IMR-90 (cell line): ENCODE measurements at regions not wholly inside any gene's neighbourhood (a gene's known extent, or its start where the extent isn't known, plus 50 kb on each side); places are given as distances from the start of the nearest gene placed in this dataset.

ENCODE experiments used
- ATAC-seq: fragments of 200-7000 bp; cut with Tn5 transposase; 2 replicates; pipeline ENCODE4 v1.9.1; 2020; ENCODE audit warnings: low read depth, mild to moderate bottlenecking, moderate library complexity
- BruUV-seq: library from RNA; stranded (reverse); fragments of 400-500 nt; replicated peaks from 2 replicates; lab custom pipeline; 2021; lab: Mats Ljungman, UMichigan
- CTCF ChIA-PET: fragments of 300-600 bp; formaldehyde crosslinking; extraction: SDS; loops from one replicate; lab custom pipeline; 2021; ENCODE audit warnings: antibody characterized with exemption; lab: Yijun Ruan, JAX
- POLR2A ChIA-PET: fragments of 300-600 bp; sonication (Branson Sonifier 250); formaldehyde crosslinking; loops from one replicate; lab custom pipeline; 2022; ENCODE audit warnings: antibody characterized with exemption; ENCODE audit not compliant: unreplicated experiment; lab: Charles Lee
- DNase-seq: peaks from one replicate; pipeline ENCODE4 v3.0.0; 2013
- H2AFZ ChIP-seq: replicated peaks from 2 replicates; pipeline ENCODE3; 2013; ENCODE audit warnings: low read length, mild to moderate bottlenecking; ENCODE audit not compliant: poor library complexity
- H2AK5ac ChIP-seq: 2 replicates; pipeline ENCODE4 v1.6.1; 2013; ENCODE audit warnings: low read depth, low read length, inconsistent platforms
- H2AK9ac ChIP-seq: replicated peaks from 2 replicates; pipeline ENCODE3; 2013; ENCODE audit warnings: mild to moderate bottlenecking, low read depth, low read length, moderate library complexity; ENCODE audit not compliant: poor library complexity
- H2BK120ac ChIP-seq: 2 replicates; pipeline ENCODE4 v1.6.1; 2013; ENCODE audit warnings: low read depth, low read length, inconsistent platforms
- H2BK15ac ChIP-seq: 3 replicates; pipeline ENCODE4 v1.6.1; 2013; ENCODE audit warnings: low read depth, low read length, inconsistent platforms
- H2BK20ac ChIP-seq: 2 replicates; pipeline ENCODE4 v1.6.1; 2013; ENCODE audit warnings: low read depth, mild to moderate bottlenecking, inconsistent platforms, low read length, moderate library complexity
- H2BK5ac ChIP-seq: 2 replicates; pipeline ENCODE4 v1.6.1; 2013; ENCODE audit warnings: mild to moderate bottlenecking, low read depth, low read length, inconsistent platforms; ENCODE audit not compliant: poor library complexity, severe bottlenecking
- H3K14ac ChIP-seq: replicated peaks from 2 replicates; pipeline ENCODE4 v1.6.1; 2013; ENCODE audit warnings: low read depth, low read length, inconsistent platforms
- H3K18ac ChIP-seq: 2 replicates; pipeline ENCODE4 v1.6.1; 2013; ENCODE audit warnings: low read depth, low read length, control low read depth
- H3K23ac ChIP-seq: 2 replicates; pipeline ENCODE4 v1.6.1; 2013; ENCODE audit warnings: low read depth, low read length, inconsistent platforms
- H3K27ac ChIP-seq: 2 replicates; pipeline ENCODE4 v1.5.1; 2013; ENCODE audit warnings: mild to moderate bottlenecking, control low read depth, low read length; ENCODE audit not compliant: insufficient read depth
- H3K27me3 ChIP-seq: 2 replicates; pipeline ENCODE4 v1.6.1; 2013; ENCODE audit warnings: low read length; ENCODE audit not compliant: control insufficient read depth, insufficient read depth
- H3K36me3 ChIP-seq: 2 replicates; pipeline ENCODE4 v1.6.1; 2013; ENCODE audit warnings: low read length, mixed read lengths; ENCODE audit not compliant: control insufficient read depth, insufficient read depth
- H3K4ac ChIP-seq: 2 replicates; pipeline ENCODE4 v1.6.1; 2013; ENCODE audit warnings: low read depth, low read length, inconsistent platforms
- H3K4me1 ChIP-seq: 2 replicates; pipeline ENCODE4 v1.6.1; 2013; ENCODE audit warnings: low read length, mixed read lengths; ENCODE audit not compliant: control insufficient read depth, insufficient read depth
- H3K4me2 ChIP-seq: 2 replicates; pipeline ENCODE4 v1.6.1; 2013; ENCODE audit warnings: low read depth, mild to moderate bottlenecking, control low read depth, low read length, moderate library complexity
- H3K4me3 ChIP-seq: 2 replicates; pipeline ENCODE4 v1.5.1; 2013; ENCODE audit warnings: low read depth, mild to moderate bottlenecking, control low read depth, low read length, moderate library complexity; ENCODE audit not compliant: insufficient read depth
- H3K56ac ChIP-seq: 2 replicates; pipeline ENCODE4 v1.6.1; 2013; ENCODE audit warnings: low read length, inconsistent platforms; ENCODE audit not compliant: insufficient read depth; ENCODE audit errors: extremely low read depth
- H3K79me1 ChIP-seq, 2 experiments: 2 replicates each; pipeline ENCODE4 v1.6.1; 2013; ENCODE audit warnings: low read length in 2 of 2, inconsistent platforms in 1 of 2, low read depth in 1 of 2
- H3K9ac ChIP-seq: 2 replicates; pipeline ENCODE4 v1.6.1; 2013; ENCODE audit warnings: low read depth, low read length, control low read depth
- H3K9me1 ChIP-seq: 2 replicates; pipeline ENCODE4 v1.6.1; 2013; ENCODE audit warnings: low read length, inconsistent platforms; ENCODE audit not compliant: insufficient read depth
- H3K9me3 ChIP-seq: 2 replicates; pipeline ENCODE4 v1.6.1; 2013; ENCODE audit warnings: low read length; ENCODE audit not compliant: control insufficient read depth, insufficient read depth
- H4K20me1 ChIP-seq: 2 replicates; pipeline ENCODE4 v1.6.1; 2013; ENCODE audit warnings: low read length, inconsistent platforms; ENCODE audit not compliant: insufficient read depth
- H4K5ac ChIP-seq: 2 replicates; pipeline ENCODE4 v1.6.1; 2013; ENCODE audit warnings: mild to moderate bottlenecking, low read depth, low read length, control low read depth
- H4K8ac ChIP-seq, 2 experiments: 2 replicates each; pipeline ENCODE4 v1.6.1; 2013; ENCODE audit warnings: low read depth in 2 of 2, low read length in 2 of 2, control low read depth in 1 of 2, inconsistent platforms in 1 of 2
- H4K91ac ChIP-seq: 2 replicates; pipeline ENCODE4 v1.6.1; 2013; ENCODE audit warnings: low read depth, low read length, inconsistent platforms; ENCODE audit not compliant: insufficient read depth
- CEBPB ChIP-seq: IDR thresholded peaks from 2 replicates; pipeline ENCODE4 v1.6.1; 2012; ENCODE audit warnings: low read depth, low read length, improper control_type of control experiment
- CTCF ChIP-seq: conservative IDR thresholded peaks from 2 replicates; pipeline ENCODE4 v1.5.1; 2012; ENCODE audit warnings: mild to moderate bottlenecking, low read depth, low read length, improper control_type of control experiment
- WGBS, 2 experiments: methylation state at CpG; one replicate each; pipeline versions ENCODE4 v1.1.5 to v1.1.7; 2013; ENCODE audit warnings: missing lambda C conversion rate in 2 of 2; ENCODE audit not compliant: insufficient read length in 1 of 2; ENCODE audit errors: extremely low coverage in 2 of 2; 5-methylcytosine and 5-hydroxymethylcytosine counted together
- dilution Hi-C: fragments of 300-500 bp; cut with HindIII; formaldehyde crosslinking; loops from one replicate; pipeline ENCODE4 v1.14.3; 2018; ENCODE audit warnings: low sequenced_read_pairs; ENCODE audit not compliant: unreplicated experiment
- in situ Hi-C: fragments of 300-500 bp; cut with MboI; formaldehyde crosslinking; loops from 3 replicates; pipeline ENCODE4 v1.14.3; 2019; ENCODE audit warnings: low sequenced_read_pairs, inconsistent platforms, mixed read lengths
- intact Hi-C: fragments of 100-400 bp; cut with micrococcal nuclease; formaldehyde crosslinking; loops from 2 replicates; pipeline ENCODE4 v1.10.0; 2022

GRCh38 chr4:124079174-124079780, 633.3 kb downstream of the ANKRD50 start:
- Histone ChIP-seq H3K36me3 (no peaks in the 10 kb centered on the region), H2BK120ac (no peak overlapping the region), H3K9me1 (no peaks in the 10 kb centered on the region), H3K9me3 (peaks cover 2% of the 10 kb centered on the region; the same call in 1 of the 2 replicates), H4K5ac (no peak overlapping the region; the same call in 1 of the 2 replicates), H3K14ac (no peak overlapping the region), H3K56ac (no peak overlapping the region), H2AK9ac (no peak overlapping the region), H2AFZ (no peak overlapping the region), H3K27ac (no peak overlapping the region), H4K8ac (no peak overlapping the region), H3K4me2 (no peak overlapping the region), H3K27me3 (no peaks in the 10 kb centered on the region), H3K9ac (no peak overlapping the region), H3K4me3 (no peak overlapping the region), H3K23ac (no peak overlapping the region), H3K18ac (no peak overlapping the region), H3K4me1 (no peaks in the 10 kb centered on the region), H4K20me1 (no peaks in the 10 kb centered on the region), H3K4ac (no peak overlapping the region), H2AK5ac (no peak overlapping the region), H4K91ac (no peak overlapping the region), H2BK5ac (peak overlapping the region; percentile 60), H2BK20ac (no peak overlapping the region), H2BK15ac (no peak overlapping the region), H3K79me1 (no peaks in the 10 kb centered on the region)
- WGBS, 2 experiments: no CpG with 5 or more reads among the region's 1 CpG
- BruUV-seq: no TSS peak
- ATAC-seq (peak; percentile 73), DNase-seq (peak; percentile 66)
- TF ChIP-seq CTCF: no peak
- peak; percentile 8; the same call in 1 of the 2 replicates for TF ChIP-seq CEBPB
- dilution Hi-C loops (no loop called here), intact Hi-C loops (no loop called here), in situ Hi-C loops (no loop called here)
- POLR2A ChIA-PET: no interaction called here
- CTCF ChIA-PET: no interaction called here
